ENCODE measurements at regions not wholly inside any gene's neighbourhood (a gene's known extent, or its start where the extent isn't known, plus 50 kb on each side); places are given as distances from the start of the nearest gene placed in this dataset.

DNA sequence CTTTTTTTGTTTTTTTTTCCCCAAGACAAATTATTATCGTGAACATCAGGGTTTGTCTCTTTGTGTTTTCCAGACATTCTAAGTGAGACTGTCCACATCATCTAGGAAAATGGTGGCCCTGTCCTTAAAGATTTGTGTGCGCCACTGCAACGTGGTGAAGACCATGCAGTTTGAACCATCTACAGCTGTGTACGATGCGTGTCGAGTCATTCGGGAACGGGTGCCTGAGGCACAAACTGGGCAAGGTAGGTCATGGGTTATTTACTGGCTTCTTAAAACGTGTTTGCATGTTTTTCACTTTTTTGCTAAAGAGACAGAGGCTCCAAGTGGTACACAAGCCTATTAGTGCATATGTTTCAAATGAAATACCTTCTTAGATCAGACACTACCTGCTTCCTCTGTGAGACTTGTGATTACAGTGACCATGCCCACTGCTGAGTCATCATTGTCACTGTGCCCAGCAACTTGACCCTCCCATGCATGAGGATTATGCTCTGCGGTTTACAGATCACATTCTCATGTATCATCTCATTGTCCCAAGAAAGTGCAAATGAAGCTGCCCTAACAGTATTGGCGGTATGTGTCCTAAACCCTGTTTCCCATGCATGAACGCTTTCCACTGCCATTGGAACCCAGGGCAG lies 395.2 kb upstream of the TPM1 start:
- H3K4me1 Mint-ChIP-seq (ENCODE audit: low read depth, unreplicated experiment), result peaks cover 18% of the 10 kb centered on the region

DNA sequence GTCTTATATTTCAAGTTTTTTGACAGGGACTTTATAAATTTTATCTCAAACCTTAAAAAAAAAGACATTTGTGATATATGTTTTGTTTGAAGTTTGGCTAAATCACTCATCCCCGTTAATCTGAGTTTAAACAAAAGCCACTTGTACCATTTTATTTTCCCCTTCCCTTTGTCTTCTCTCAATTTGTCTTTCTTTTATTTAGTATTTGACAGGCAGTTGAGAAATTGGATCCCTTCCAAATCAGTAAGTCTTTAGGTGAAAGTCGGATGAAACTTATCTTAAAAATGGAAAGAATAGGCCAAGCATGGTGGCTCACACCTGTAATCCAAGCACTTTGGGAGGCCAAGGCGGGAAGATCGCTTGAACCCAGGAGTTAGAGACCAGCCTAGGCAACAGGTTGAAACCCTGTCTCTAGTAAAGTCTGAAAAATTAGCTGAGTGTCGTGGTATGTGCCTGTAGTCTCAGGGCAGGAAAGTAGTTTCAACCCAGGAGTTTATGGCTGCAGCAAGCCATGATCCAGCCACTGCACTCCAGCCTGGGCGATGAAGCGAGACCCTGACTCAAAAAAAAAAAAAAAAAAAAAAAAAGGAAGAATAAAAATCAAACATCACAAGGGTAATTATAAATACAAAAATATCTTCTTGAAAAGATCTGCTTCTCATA lies 394.6 kb upstream of the TPM1 start:
- H3K9me3 ChIP-seq (ENCODE audit: insufficient read depth, low read depth, low read length), result no peaks in the 10 kb centered on the region
- H4K20me1 ChIP-seq (ENCODE audit: insufficient read depth, low read length), result no peaks in the 10 kb centered on the region
- no peak overlapping the region for H2AFZ ChIP-seq (ENCODE audit: low read depth, low read length)
- no peaks in the 10 kb centered on the region for H3K9me3 Mint-ChIP-seq (ENCODE audit: unreplicated experiment)
- H3K4me1 Mint-ChIP-seq (ENCODE audit: low read depth, unreplicated experiment), result peaks cover 18% of the 10 kb centered on the region
- H3K79me2 ChIP-seq (ENCODE audit: insufficient read depth, low read length), result no peaks in the 10 kb centered on the region
- no peak overlapping the region for H3K4me2 ChIP-seq (ENCODE audit: low read length)
- DNase-seq (ENCODE audit: low read depth), result no peak
- no peak overlapping the region for H3K4me3 ChIP-seq (ENCODE audit: insufficient read depth, low read depth, low read length)
- no peaks in the 10 kb centered on the region for H3K36me3 ChIP-seq (ENCODE audit: insufficient read depth, low read length)
- H3K27ac Mint-ChIP-seq (ENCODE audit: unreplicated experiment), result no peak overlapping the region
- TF ChIP-seq, protein P1, sequence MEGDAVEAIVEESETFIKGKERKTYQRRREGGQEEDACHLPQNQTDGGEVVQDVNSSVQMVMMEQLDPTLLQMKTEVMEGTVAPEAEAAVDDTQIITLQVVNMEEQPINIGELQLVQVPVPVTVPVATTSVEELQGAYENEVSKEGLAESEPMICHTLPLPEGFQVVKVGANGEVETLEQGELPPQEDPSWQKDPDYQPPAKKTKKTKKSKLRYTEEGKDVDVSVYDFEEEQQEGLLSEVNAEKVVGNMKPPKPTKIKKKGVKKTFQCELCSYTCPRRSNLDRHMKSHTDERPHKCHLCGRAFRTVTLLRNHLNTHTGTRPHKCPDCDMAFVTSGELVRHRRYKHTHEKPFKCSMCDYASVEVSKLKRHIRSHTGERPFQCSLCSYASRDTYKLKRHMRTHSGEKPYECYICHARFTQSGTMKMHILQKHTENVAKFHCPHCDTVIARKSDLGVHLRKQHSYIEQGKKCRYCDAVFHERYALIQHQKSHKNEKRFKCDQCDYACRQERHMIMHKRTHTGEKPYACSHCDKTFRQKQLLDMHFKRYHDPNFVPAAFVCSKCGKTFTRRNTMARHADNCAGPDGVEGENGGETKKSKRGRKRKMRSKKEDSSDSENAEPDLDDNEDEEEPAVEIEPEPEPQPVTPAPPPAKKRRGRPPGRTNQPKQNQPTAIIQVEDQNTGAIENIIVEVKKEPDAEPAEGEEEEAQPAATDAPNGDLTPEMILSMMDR (IDR thresholded peaks at IDR 0.05; ENCODE audit: insufficient read depth, low read depth, low read length), result no peak
- TF ChIP-seq EZH2 (IDR thresholded peaks at IDR 0.05; ENCODE audit: insufficient read depth, low read length), result no peak
- no peaks in the 10 kb centered on the region for H3K27me3 ChIP-seq (ENCODE audit: insufficient read depth, low read length)
- H3K36me3 Mint-ChIP-seq (ENCODE audit: low read depth, unreplicated experiment), result peaks cover 9% of the 10 kb centered on the region
- peaks cover 12% of the 10 kb centered on the region for H3K4me1 ChIP-seq (ENCODE audit: insufficient read depth, low read length)
- no peak for FAIRE-seq
- H3K27me3 Mint-ChIP-seq (ENCODE audit: low read depth, unreplicated experiment), result no peaks in the 10 kb centered on the region
- no peak overlapping the region for H3K27ac ChIP-seq (ENCODE audit: low read depth, low read length)
- H3K9ac ChIP-seq (ENCODE audit: low read length), result no peak overlapping the region
- no peak overlapping the region for H3K4me3 Mint-ChIP-seq (ENCODE audit: unreplicated experiment)

More for the DNA sequence above, 395.2 kb upstream of the TPM1 start:
- Histone ChIP-seq H3K9me3 (ENCODE audit: insufficient read depth, low read depth, low read length) (no peaks in the 10 kb centered on the region), H3K9ac (ENCODE audit: low read length) (no peak overlapping the region), H3K79me2 (ENCODE audit: insufficient read depth, low read length) (no peaks in the 10 kb centered on the region), H3K36me3 (ENCODE audit: insufficient read depth, low read length) (no peaks in the 10 kb centered on the region), H3K4me3 (ENCODE audit: insufficient read depth, low read depth, low read length) (no peak overlapping the region), H3K27me3 (ENCODE audit: insufficient read depth, low read length) (no peaks in the 10 kb centered on the region), H4K20me1 (ENCODE audit: insufficient read depth, low read length) (no peaks in the 10 kb centered on the region), H3K27ac (ENCODE audit: low read depth, low read length) (no peak overlapping the region), H2AFZ (ENCODE audit: low read depth, low read length) (no peak overlapping the region), H3K4me1 (ENCODE audit: insufficient read depth, low read length) (peaks cover 12% of the 10 kb centered on the region), H3K4me2 (ENCODE audit: low read length) (no peak overlapping the region)
- DNase-seq (ENCODE audit: low read depth) (peak; percentile 91), FAIRE-seq (peak; percentile 84)
- no peak for TF ChIP-seq EZH2 (IDR thresholded peaks at IDR 0.05; ENCODE audit: insufficient read depth, low read length)
- TF ChIP-seq, protein P1 (IDR thresholded peaks at IDR 0.05; ENCODE audit: insufficient read depth, low read depth, low read length), result no peak
- no peaks in the 10 kb centered on the region for H3K27me3 Mint-ChIP-seq (ENCODE audit: low read depth, unreplicated experiment)
- no peak overlapping the region for H3K27ac Mint-ChIP-seq (ENCODE audit: unreplicated experiment)
- no peaks in the 10 kb centered on the region for H3K9me3 Mint-ChIP-seq (ENCODE audit: unreplicated experiment)
- peaks cover 4% of the 10 kb centered on the region for H3K36me3 Mint-ChIP-seq (ENCODE audit: low read depth, unreplicated experiment)
- H3K4me3 Mint-ChIP-seq (ENCODE audit: unreplicated experiment), result no peak overlapping the region

DNA sequence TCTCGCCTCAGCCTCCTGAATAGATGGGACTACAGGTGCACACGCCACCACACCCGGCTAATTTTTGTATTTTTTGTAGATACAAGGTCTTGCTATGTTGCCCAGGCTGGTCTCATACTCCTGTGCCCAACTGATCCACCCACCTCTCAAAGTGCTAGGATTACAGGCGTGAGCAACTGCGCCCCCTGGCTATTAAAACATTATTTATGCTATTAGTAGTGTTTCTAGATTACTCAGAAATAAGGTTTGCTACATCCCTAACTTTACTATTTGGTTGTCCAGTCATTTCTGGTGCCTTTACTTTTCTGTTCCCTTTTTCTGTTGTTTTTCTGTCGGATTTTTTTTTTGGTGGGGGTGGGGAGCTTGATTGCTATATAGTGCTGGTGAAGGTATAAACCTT lies 393.6 kb upstream of the TPM1 start:
- H3K9me3 ChIP-seq (ENCODE audit: insufficient read depth, low read depth, low read length), result no peaks in the 10 kb centered on the region
- H3K36me3 Mint-ChIP-seq (ENCODE audit: low read depth, unreplicated experiment), result peaks cover 11% of the 10 kb centered on the region
- peaks cover 18% of the 10 kb centered on the region for H3K4me1 Mint-ChIP-seq (ENCODE audit: low read depth, unreplicated experiment)
- no peak for FAIRE-seq
- H3K36me3 ChIP-seq (ENCODE audit: insufficient read depth, low read length), result no peaks in the 10 kb centered on the region
- no peaks in the 10 kb centered on the region for H4K20me1 ChIP-seq (ENCODE audit: insufficient read depth, low read length)
- no peak overlapping the region for H3K27ac ChIP-seq (ENCODE audit: low read depth, low read length)
- H3K27me3 Mint-ChIP-seq (ENCODE audit: low read depth, unreplicated experiment), result no peaks in the 10 kb centered on the region
- no peaks in the 10 kb centered on the region for H3K79me2 ChIP-seq (ENCODE audit: insufficient read depth, low read length)
- peaks cover 2% of the 10 kb centered on the region for H3K9me3 Mint-ChIP-seq (ENCODE audit: unreplicated experiment)
- H3K4me3 Mint-ChIP-seq (ENCODE audit: unreplicated experiment), result no peak overlapping the region
- no peak overlapping the region for H2AFZ ChIP-seq (ENCODE audit: low read depth, low read length)
- no peak overlapping the region for H3K4me3 ChIP-seq (ENCODE audit: insufficient read depth, low read depth, low read length)
- no peak overlapping the region for H3K27ac Mint-ChIP-seq (ENCODE audit: unreplicated experiment)
- TF ChIP-seq EZH2 (IDR thresholded peaks at IDR 0.05; ENCODE audit: insufficient read depth, low read length), result no peak
- TF ChIP-seq, protein P1 (IDR thresholded peaks at IDR 0.05; ENCODE audit: insufficient read depth, low read depth, low read length), result no peak
- no peak overlapping the region for H3K9ac ChIP-seq (ENCODE audit: low read length)
- H3K4me1 ChIP-seq (ENCODE audit: insufficient read depth, low read length), result peaks cover 12% of the 10 kb centered on the region
- DNase-seq (ENCODE audit: low read depth), result no peak
- H3K27me3 ChIP-seq (ENCODE audit: insufficient read depth, low read length), result no peaks in the 10 kb centered on the region
- no peak overlapping the region for H3K4me2 ChIP-seq (ENCODE audit: low read length)
